A172 (cell line): ENCODE measurements at regions not wholly inside any gene's neighbourhood (a gene's known extent, or its start where the extent isn't known, plus 50 kb on each side); places are given as distances from the start of the nearest gene placed in this dataset.
"Not testable (repeated sequence)": the region's sequence is repeated elsewhere in the genome, so short reads cannot be mapped to it uniquely, and the experiment has no call there.

ENCODE experiments used
- DNase-seq: peaks from one replicate; pipeline ENCODE4 v3.0.0-alpha.2; 2015; ENCODE audit warnings: low spot score

DNA sequence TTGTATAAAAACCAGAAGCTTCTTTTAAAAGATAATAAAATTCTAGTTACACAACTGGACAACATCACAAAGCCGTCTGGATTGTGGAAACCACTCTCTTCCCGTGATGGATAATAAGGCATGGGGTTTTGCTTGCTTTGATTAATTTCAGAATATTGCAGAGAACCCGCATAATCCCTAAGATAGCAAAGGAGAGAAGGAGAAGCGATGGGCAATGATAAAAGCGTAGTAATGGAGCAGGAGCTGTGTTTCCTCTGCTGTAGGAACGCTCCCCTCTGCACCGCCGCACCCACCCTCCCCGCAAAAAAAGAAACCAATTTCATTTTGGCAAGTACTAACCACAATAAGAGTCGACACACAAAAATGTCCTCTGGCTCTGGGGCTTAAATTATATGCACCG, 340.9 kb upstream of the PSMD7 start:
- DNase-seq, result no peak

DNA sequence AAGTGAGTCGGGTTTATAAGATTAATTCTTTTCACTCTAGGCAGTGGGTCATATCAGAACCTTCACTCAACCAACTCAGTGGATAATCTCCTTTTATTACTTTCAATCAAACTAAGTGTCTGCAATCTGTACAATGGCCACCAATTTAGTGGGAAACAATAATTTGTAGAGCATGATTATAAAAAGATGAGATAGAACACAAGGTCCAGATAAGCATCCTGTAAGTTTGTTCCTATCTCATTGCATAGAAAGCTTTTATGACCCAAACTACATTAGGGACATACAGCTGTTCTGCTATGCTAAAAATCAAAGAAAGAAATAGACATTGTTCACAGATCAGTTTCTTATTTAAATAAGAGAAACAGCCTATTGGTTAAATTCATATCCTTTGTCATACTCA, 341.4 kb upstream of the PSMD7 start:
- no peak for DNase-seq

DNA sequence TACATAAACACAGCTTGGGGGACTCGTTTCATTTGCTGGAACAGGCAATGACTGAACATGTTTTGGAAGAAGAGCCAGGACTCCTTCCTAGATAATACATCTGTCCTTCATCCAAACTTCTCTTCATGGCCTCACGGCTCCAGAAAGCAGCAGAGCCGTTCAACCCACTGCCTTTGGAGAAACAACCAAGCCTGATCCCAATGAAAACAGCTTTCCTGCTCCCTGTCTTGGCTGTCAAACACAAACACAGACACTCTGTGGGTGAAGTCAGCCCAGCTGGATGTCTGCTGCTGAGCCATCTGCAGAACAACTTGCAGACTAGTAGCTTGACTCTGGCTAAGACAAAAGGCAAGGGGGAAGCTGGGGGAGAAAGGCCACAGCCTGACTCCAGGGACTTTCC, 345.1 kb upstream of the PSMD7 start:
- DNase-seq, result no peak

DNA sequence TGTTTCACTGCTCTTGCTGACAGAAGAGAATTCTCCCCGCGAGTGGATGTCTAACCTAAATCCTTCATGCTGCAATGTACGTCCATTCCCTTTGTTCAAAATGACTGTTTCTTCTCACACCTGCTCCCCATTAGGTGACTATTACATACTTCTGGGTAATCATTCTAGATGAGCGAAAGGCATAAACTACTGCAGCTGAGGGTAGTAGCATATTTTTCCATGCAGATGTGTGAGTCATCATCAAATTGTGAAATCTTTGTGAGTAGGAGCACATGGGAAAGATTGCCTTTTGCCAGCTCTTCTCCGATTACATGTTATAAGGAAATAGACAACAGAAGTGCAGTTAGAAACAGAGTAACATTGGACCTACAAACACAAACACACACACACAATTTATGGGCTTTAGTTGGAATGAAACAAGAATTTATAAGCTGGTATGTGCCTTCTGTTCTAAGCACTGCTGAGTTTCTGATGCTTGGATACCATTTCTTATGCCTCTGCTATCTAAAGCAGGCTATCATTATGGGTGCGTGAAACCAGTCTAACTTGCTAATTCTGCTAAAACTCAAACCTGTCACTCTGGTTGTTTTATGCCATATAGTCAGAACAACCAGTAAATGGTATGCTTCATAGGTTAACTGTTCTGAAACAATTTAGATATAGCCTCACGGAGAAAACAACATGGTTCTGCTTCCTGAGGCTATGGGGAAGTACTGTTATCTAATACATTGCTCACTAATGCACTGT, 346.9 kb upstream of the PSMD7 start:
- peak; percentile 54 for DNase-seq

DNA sequence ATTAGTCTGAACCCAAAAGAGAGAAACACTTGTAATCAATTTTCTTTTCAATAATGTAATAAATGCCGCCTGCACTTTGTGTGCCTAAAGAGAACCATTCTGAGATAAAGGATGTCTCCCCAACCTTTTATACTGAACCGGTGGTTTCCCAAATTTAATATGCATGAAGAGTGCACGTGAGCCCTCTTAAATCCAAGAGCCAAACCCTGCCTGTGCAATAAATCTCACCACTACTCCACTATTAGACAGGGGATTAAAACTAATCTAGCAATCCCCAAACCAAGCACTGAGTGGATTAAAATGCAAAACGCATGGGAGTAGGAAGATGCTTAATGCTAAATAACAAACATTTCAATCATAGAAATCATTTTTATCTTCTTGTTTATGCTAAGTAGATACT, 351.0 kb upstream of the PSMD7 start:
- DNase-seq, result no peak

DNA sequence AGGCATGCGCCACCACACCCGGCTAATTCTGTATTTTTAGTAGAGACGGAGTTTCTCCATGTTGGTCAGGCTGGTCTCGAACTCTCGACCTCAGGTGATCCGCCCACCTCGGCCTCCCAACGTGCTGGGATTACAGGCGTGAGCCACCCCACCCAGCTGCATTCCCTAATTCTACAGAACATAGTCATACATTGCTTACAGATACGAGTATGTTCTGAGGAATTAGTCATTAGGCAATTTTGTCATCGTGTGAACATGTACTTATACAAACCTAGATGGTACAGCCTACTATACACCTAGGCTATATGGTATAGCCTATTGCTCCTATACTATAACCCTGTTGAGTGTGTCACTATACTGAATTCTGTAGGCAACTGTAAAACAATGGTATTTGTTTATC, 353.4 kb upstream of the PSMD7 start:
- not testable (repeated sequence) for DNase-seq

DNA sequence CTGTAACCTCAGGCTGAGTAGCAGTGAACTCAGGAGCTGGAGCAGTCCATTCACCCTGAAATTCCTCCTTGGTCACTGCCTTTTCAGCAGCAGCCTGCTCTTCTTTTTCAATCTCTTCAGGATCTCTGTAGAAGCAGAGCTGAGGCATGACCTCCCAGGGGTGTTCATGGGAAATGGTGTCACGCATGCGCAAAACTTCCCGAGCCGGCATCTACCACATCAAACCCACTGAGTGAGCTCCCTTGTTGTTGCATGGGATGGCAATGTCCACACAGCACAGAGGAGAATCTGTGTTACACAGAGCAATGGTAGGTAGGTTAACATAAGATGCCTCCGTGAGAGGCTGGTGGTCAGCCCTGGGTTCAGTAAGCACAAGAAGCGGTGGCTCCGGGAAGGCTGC, 355.8 kb upstream of the PSMD7 start:
- DNase-seq, result not testable (repeated sequence)

DNA sequence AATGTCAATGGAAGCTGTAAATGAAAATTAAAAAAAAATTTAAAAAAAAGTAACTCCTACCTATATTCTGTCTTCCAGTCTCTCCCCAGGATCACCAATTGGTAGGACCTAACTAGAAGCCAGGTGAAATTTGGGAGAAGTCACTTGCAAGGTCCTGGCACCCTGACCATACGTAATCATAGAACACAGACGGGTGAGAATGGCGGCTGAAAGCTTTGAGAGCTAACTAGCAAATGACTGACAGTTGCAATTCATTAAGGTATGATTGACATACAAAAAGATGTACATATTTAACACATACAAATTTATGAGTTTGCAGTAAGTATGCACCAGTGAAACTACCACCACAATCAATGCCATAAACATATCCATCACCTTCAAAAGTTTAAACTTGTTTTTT, 372.7 kb upstream of the PSMD7 start:
- no peak for DNase-seq

DNA sequence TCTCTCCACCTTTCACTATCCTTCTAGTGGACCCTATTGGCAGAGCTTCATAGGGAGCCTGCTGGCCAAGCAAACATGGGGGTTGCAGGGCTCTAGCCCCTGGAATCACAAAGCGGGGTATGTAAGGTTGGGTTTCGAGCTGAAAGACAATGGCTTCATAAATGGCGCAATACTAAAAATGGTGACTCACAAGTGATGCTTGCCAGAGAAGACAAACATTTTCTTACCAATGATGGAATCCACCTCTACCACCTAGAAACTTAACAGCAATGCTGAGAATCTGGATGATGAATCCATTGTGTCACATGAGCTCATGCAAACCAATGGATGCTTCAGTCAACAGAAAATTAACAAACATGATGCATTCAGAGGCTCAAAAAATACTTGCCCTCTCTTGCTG, 375.3 kb upstream of the PSMD7 start:
- no peak for DNase-seq

DNA sequence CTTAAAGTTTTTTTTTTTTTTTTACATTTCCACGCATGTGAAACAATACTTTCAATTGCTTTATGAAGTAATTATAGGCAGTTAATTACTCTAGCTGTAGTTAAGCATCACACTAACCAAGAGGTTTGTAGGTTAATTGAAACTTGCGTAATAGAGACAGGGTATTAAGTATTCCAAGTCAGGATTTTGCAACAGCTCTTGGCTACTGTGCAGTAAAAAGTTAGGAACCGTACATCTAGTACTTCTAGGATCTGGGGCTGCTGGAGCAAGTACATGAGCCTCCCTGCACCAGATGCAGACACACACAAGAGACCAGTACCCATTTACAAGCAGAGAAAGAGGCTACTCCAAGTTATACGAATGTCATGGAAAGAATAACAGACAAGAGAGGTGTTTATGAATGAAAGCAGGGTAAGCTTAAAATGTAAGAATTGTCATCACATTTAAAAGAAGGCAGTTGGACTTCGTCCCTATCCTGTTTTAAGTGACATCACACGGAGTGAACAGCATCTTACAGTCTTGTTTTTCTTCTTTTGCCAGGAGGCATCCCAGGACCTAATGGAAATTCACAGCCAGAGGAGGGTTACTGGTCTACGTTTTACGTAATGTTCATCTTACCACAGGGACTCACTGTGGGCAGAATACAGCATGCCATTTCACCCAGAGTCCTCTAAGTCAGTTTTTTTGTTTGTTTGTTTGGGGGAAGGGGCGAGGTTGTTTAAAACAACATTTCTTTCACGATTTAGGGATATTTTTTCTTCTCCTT, 379.6 kb upstream of the PSMD7 start:
- no peak for DNase-seq

DNA sequence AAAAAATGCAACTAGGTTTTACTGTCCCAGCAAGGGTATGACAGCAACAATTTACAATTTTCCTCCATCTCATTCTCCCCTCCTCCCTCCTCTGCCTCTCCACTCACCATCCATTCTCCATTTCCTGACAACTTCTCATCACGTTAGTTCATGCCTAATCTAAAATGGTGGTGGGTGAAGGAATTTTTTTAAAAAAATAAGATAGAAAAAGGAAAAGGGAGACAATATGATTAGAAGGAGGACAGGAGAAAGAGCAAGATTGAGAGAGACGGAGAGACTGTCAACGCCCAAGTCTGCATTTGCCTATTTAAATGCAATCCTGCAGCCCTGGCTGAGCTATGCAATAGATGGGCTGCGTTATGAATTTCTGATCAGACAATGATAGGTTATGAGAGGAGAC, 380.7 kb upstream of the PSMD7 start:
- DNase-seq, result no peak

DNA sequence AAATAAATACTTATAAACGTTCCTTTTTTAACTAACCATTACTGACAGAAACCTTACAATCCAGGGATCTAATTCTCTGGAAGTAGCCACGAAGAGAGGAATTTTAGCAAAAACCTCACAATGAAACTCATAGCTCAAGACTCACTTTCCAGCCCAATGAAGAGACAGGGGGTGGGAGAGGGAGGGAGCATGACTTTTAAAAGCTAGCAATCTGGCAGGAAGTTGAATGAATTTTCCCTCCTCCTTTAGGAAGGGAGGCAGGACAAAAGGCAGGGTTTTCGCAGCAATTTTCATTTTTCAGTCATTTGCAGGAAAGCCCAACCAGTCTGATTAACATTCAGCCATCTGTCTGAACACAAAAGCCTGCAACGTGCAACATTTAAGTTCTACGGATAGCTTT, 381.5 kb upstream of the PSMD7 start:
- DNase-seq, result no peak

DNA sequence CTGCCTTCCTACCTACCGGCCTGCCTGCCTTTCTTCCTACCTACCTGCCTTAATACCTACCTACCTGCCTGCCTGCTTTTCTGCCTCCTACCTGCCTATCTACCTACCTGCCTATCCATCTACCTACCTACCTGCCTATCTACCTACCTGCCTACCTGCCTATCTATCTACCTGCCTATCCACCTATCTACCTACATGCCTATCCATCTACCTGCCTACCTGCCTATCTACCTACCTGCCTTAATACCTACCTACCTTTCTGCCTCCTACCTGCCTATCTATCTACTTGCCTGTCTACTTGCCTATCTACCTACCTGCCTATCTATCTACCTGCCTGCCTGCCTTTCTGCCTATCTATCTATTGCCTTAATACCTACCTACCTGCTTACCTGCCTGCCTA, 383.8 kb upstream of the PSMD7 start:
- DNase-seq, result no peak

DNA sequence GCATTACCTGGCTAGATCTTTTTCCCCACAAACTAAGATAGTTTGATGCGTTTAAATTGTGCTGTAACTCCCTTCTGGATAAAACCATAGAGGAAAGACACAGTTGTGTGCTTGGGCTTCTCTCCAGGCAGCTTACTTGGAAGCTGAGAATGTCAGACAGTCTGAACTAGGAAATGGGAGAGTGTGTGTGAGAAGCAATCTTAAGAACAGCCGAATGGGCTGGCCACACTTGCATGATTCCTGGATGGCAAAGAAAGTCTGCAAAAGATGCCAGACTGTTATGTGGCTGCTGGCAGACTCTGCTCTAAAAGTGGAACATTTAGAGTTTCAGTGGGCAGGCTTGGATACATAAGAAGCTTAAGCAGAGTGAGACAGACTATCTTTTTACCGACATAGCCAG, 384.3 kb upstream of the PSMD7 start:
- no peak for DNase-seq

DNA sequence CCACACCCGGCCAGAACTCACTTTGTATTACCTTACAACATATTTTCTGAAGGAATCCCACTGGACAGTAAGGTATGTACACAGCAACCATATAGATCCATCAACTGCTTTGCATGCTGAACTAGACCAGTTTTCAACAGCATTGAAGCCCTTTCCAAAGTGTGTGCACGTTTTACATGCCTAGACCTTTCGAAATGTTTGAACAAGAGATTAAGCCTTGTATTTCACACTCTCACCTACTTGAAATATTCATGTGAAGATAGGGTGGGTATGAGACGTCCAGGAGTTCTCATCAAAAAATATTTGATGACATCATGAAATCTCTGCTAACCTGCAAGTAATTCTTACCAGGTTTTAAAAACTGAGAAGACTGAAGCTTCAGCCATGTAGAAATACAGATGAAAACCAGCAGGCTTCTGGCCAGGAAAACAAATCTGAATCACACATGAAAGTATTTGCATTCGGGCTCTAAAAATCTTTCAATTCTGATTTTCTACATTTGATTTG, 387.0 kb upstream of the PSMD7 start:
- DNase-seq, result no peak

DNA sequence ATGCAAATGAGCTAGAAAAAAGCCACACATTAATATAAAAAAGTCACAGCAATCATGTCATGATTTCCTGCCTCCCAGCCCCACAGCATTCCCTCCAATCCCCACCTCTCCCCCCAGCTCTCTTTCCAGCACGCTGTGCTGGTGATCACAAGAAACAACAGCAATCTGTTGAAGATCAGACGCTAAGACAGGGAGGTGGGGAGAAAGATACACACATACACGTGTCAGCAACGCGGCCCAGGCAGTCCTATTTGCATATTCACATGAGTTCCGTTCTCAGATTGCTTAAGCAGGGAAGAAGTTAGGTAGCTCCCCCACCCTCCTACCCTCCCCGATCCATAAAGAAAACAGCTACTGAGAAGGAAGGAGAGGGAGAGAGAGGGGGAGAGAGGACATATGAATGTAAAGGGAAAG, 405.5 kb upstream of the PSMD7 start:
- DNase-seq, result no peak

DNA sequence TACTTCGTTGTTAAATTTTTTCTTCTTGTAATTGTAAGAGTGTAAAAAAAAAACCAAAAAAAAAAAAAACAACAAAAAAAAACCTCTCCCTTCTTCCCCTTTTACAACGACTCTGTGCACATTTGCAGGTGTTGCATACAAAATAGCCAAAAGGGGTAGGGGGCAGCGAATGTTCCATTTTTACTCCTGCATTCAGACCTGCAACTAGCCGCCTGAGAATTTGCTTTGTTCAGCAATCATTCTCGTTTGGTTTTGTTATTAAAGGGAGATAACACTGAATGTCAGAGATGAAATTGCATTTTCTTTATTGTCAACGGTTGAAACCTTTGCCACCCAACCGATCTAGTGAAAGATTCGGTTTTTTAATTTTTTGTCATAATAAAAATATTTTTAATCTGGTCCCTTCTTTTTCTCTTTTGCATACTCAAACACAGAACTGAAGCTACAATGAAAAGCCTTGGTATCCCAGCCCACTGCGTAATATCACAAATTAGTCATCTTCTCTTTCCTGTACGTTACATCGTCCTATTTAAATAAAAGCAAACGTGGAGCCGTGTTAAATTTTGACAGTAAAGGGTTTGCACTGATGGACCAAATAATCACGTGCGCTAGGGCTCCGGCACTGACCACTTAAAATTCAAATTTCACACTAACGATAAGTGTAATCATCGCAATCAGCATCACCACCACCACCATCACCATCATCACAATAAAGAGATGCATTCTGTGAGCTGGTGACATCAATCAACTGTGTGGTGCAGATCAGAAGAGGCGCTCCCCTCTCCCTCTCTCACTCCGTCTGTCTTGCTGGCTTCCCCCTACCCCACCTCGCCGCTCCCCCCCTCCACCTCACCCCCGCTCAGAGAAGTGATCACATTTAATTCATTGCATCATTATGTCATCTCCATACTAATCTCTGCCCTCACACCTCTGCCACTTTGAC, 406.2 kb upstream of the PSMD7 start:
- DNase-seq, result no peak

DNA sequence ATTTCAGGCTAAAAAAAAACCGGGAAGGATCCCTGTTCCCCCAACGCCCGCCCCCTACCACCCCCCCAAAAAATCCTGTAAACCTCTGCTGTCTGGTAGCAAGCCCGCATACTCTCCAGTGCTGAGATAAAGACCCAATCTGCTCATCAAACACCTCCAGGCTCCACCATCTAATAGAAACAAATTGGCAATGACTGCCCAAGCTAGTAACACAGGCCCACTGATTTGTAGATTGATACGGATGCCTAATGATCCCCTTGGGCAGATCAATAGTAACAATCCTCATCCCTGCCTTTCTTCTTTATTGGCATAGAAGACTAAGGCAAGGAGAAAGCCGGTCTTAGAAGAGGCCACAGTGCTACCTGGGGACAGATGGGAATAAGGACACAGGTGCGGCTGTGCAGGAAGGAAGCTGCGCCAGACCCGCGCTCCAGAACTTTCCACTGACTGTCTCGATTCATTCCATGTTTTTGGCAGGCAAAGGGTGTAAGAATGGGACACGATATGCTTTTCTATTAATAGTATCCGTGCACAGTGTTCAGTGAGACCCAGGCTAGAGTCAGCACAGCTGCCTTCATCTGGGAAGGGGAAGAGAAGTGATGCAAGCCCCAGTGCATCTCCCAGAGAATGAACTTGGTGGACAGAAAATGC, 407.6 kb upstream of the PSMD7 start:
- no peak for DNase-seq

DNA sequence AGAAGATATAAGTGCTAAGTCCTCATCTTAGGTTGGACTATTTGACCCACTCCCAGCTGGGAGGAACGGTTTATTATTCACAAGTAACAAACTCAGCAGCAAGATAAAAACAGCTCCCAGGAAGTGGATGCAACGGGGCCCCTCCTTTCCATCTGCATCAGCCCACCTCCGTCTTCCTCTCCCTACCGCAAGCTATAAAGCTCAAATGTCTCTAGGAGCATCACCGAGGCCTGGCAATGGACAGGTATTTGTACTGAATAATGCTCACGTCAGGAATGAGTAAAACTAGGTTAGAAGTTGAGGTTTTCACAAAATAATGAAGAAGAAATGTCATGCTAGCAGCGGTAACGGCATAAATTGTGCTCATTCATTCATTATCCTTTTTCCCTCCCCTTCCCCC, 408.7 kb upstream of the PSMD7 start:
- DNase-seq, result no peak

DNA sequence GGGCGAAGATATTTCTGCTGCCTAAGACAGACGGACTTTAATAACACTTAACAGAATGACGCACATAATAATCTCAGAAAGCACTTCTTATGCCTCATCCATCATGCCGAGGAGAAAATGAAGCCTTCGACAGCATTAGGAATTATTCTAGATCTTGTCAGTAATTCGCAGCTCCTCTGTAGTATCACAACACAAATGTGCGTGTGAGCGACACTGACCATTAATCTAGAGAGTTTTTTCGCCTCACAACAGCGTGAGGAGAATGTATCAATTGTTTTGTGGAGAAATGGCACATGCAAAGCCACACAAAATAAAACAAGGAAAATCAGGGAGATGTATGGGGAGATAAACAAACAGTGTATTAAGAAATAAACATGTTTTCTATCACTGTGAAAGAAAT, 410.2 kb upstream of the PSMD7 start:
- no peak for DNase-seq

DNA sequence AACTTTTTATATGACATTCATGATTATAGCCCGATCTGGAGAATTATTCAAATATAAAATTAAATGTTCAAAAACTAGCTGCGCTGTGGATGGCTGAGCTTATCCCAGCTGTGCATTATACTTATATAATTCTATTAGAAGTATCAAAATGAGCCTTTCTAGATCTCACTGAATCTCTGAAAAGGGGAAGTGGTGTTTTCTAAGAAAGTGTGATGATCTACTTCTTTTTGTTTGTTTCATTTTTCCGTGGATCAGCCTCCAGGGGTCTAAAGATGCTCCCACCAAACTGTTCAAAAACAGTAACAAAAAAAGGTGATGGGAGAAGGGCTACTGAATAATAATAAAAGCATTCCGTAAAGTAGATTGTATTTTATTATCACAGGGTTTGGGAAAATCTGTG, 411.3 kb upstream of the PSMD7 start:
- DNase-seq, result no peak

DNA sequence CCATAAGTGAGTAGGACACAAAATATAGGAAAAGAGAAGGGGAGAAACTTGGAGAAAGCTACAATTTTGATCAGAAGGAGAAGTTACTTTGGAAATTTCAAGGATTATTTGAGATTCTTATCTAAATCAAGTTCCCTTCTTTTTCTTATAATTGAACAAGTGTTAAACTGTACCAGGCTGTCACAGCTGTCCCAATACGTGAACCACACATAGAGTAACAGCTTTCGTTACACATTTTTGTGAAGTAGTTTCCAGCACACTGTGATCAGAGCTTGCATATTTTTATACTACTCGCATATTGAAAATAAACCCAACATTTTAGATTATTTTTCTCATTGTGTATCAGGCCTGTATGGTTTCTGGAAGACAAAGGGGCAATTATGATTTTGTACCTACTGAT, 412.8 kb upstream of the PSMD7 start:
- no peak for DNase-seq
